T-cell (primary cell): ENCODE measurements at regions not wholly inside any gene's neighbourhood (a gene's known extent, or its start where the extent isn't known, plus 50 kb on each side); places are given as distances from the start of the nearest gene placed in this dataset.

ENCODE experiments used
- ATAC-seq, 4 experiments: fragments of 200-7000 bp in 3 of 4; fragments of 150-1000 bp in 1 of 4; cut with Tn5 transposase; replicated peaks in 1 of 4; 1 replicate in 3 of 4; 2 replicates in 1 of 4; pipeline ENCODE4 v1.10.0; 2021; ENCODE audit warnings: moderate library complexity in 3 of 4, mild to moderate bottlenecking in 2 of 4, moderate number of reproducible peaks in 1 of 4
- CTCF ChIA-PET, 2 donors: fragments of 300-600 bp; sonication (Branson Sonifier 250); formaldehyde crosslinking; loops; one replicate each; lab custom pipeline; 2022; ENCODE audit warnings: antibody characterized with exemption in 2 of 2; lab: Charles Lee
- POLR2A ChIA-PET, 2 donors: fragments of 300-600 bp; sonication (Branson Sonifier 250); formaldehyde crosslinking; loops; one replicate each; lab custom pipeline; 2022; ENCODE audit warnings: antibody characterized with exemption in 2 of 2; lab: Charles Lee
- DNase-seq, 35 experiments: peaks; one replicate each; pipeline versions ENCODE4 v3.0.0 to v3.0.0-alpha.2; 2013 to 2023
- H3K27ac ChIP-seq: one replicate; pipeline ENCODE4 v1.5.1; 2013; ENCODE audit warnings: low read length
- H3K27me3 ChIP-seq, 2 experiments: replicated peaks in 1 of 2; 1 replicate in 1 of 2; 2 replicates in 1 of 2; pipeline versions ENCODE4 v1.6.1 to v1.7.0; 2013; ENCODE audit warnings: low read length in 1 of 2, mixed read lengths in 1 of 2; ENCODE audit not compliant: control insufficient read depth in 2 of 2, insufficient read depth in 2 of 2; ENCODE audit errors: extremely low read depth in 1 of 2
- H3K36me3 ChIP-seq, 2 donors: 1 replicate in 1 of 2; 2 replicates in 1 of 2; pipeline versions ENCODE4 v1.6.1 to v1.7.0; 2013; ENCODE audit warnings: low read length in 1 of 2; ENCODE audit not compliant: control insufficient read depth in 2 of 2, insufficient read depth in 1 of 2; ENCODE audit errors: extremely low read depth in 1 of 2
- H3K4me1 ChIP-seq, 2 experiments: 1 replicate in 1 of 2; 2 replicates in 1 of 2; pipeline versions ENCODE4 v1.6.1 to v1.7.0; 2013; ENCODE audit warnings: low read length in 2 of 2, mixed read lengths in 1 of 2; ENCODE audit not compliant: insufficient read depth in 2 of 2, control insufficient read depth in 1 of 2; ENCODE audit errors: extremely low read depth in 1 of 2
- H3K4me3 ChIP-seq, 2 donors: 1 replicate in 1 of 2; 2 replicates in 1 of 2; pipeline versions ENCODE4 v1.5.1 to v1.7.0; 2013; ENCODE audit warnings: mild to moderate bottlenecking in 2 of 2, low read length in 1 of 2, moderate library complexity in 1 of 2; ENCODE audit not compliant: control insufficient read depth in 1 of 2; ENCODE audit errors: extremely low read depth in 1 of 2
- H3K9me3 ChIP-seq: 2 replicates; pipeline ENCODE4 v1.7.0; 2013
- H3K27ac Mint-ChIP-seq, 2 donors: one replicate each; pipeline ENCODE4 v1.8.0; 2020 to 2021; ENCODE audit warnings: mild to moderate bottlenecking in 2 of 2, mixed read lengths in 2 of 2
- H3K27me3 Mint-ChIP-seq, 2 donors: one replicate each; pipeline ENCODE4 v1.8.0; 2021 to 2022; ENCODE audit warnings: mixed read lengths in 2 of 2
- H3K36me3 Mint-ChIP-seq: one replicate; pipeline ENCODE4 v1.8.0; 2021; ENCODE audit warnings: mixed read lengths
- H3K4me1 Mint-ChIP-seq, 3 donors: one replicate each; pipeline ENCODE4 v1.8.0; 2020 to 2022; ENCODE audit warnings: mixed read lengths in 3 of 3, mild to moderate bottlenecking in 1 of 3
- H3K4me3 Mint-ChIP-seq, 3 donors: one replicate each; pipeline ENCODE4 v1.8.0; 2020 to 2022; ENCODE audit warnings: mild to moderate bottlenecking in 3 of 3, mixed read lengths in 3 of 3, moderate library complexity in 3 of 3
- H3K9me3 Mint-ChIP-seq, 3 donors: one replicate each; pipeline ENCODE4 v1.8.0; 2020 to 2022; ENCODE audit warnings: mixed read lengths in 3 of 3
- WGBS: methylation state at CpG from one replicate; pipeline ENCODE4 v1.1.5; 2013; ENCODE audit warnings: missing lambda C conversion rate; ENCODE audit not compliant: insufficient coverage; 5-methylcytosine and 5-hydroxymethylcytosine counted together

- ATAC-seq, result no peak
- no peak for DNase-seq
- POLR2A ChIA-PET, result interaction anchor here in 1 of 2 donors (0.5 kb wide), 1 partner anchor 115 kb away, joined by 3 read pairs; no protein-coding TSS in a partner anchor
- Mint-ChIP-seq H3K9me3 (no peaks in the 10 kb centered on the region), H3K4me3 (no peak overlapping the region), H3K27ac (no peak overlapping the region), H3K27me3 (no peaks in the 10 kb centered on the region), H3K4me1 (peaks cover 10 to 22% (median 19%) of the 10 kb centered on the region in 3 donors), H3K36me3 (peaks cover 24% of the 10 kb centered on the region)
- Histone ChIP-seq H3K4me1 (peaks cover 0 to 4% of the 10 kb centered on the region in 2 experiments), H3K9me3 (no peaks in the 10 kb centered on the region), H3K27me3 (no peaks in the 10 kb centered on the region), H3K36me3 (peaks cover 0 to 4% of the 10 kb centered on the region in 2 donors), H3K4me3 (no peak overlapping the region), H3K27ac (no peak overlapping the region)
- CTCF ChIA-PET, result no interaction called here
Observed at GRCh38 chr14:71441126-71441525, 491.1 kb upstream of the RGS6 start.

GRCh38 chr14:71444030-71444822 lies 488.0 kb upstream of the RGS6 start:
- H3K4me1 ChIP-seq, result no peaks in the 10 kb centered on the region
- H3K36me3 Mint-ChIP-seq, result peaks cover 15% of the 10 kb centered on the region
- no peaks in the 10 kb centered on the region for H3K36me3 ChIP-seq
- H3K27ac Mint-ChIP-seq, result no peak overlapping the region
- ChIA-PET CTCF (no interaction called here), POLR2A (no interaction called here)
- no peak for ATAC-seq
- H3K9me3 Mint-ChIP-seq, result no peaks in the 10 kb centered on the region
- 97% methylated on average over 5 of the region's 8 CpGs for WGBS
- H3K27ac ChIP-seq, result no peak overlapping the region
- no peaks in the 10 kb centered on the region for H3K27me3 Mint-ChIP-seq
- no peaks in the 10 kb centered on the region for H3K27me3 ChIP-seq
- H3K9me3 ChIP-seq, result no peaks in the 10 kb centered on the region
- H3K4me3 ChIP-seq, result no peak overlapping the region
- H3K4me1 Mint-ChIP-seq, result peaks cover 0 to 10% (median 10%) of the 10 kb centered on the region in 3 donors
- no peak overlapping the region for H3K4me3 Mint-ChIP-seq
- DNase-seq, result no peak

- Histone ChIP-seq H3K4me1 (no peaks in the 10 kb centered on the region), H3K9me3 (no peaks in the 10 kb centered on the region), H3K4me3 (no peak overlapping the region), H3K27ac (no peak overlapping the region), H3K27me3 (no peaks in the 10 kb centered on the region), H3K36me3 (no peaks in the 10 kb centered on the region)
- ATAC-seq (no peak), DNase-seq (no peak)
- 100% methylated on average over 1 of the region's 2 CpGs for WGBS
- Mint-ChIP-seq H3K4me3 (no peak overlapping the region), H3K9me3 (no peaks in the 10 kb centered on the region), H3K4me1 (peaks cover 0 to 11% (median 4%) of the 10 kb centered on the region in 3 donors), H3K36me3 (peaks cover 6% of the 10 kb centered on the region), H3K27me3 (no peaks in the 10 kb centered on the region), H3K27ac (no peak overlapping the region)
- ChIA-PET CTCF (no interaction called here), POLR2A (no interaction called here)
Observed at GRCh38 chr14:71448431-71449315, 483.6 kb upstream of the RGS6 start.

GRCh38 chr14:71449316-71450055 lies 482.7 kb upstream of the RGS6 start:
- Histone ChIP-seq H3K27me3 (no peaks in the 10 kb centered on the region), H3K4me1 (no peaks in the 10 kb centered on the region), H3K36me3 (no peaks in the 10 kb centered on the region), H3K27ac (no peak overlapping the region), H3K9me3 (no peaks in the 10 kb centered on the region), H3K4me3 (no peak overlapping the region)
- H3K36me3 Mint-ChIP-seq, result peaks cover 6% of the 10 kb centered on the region
- ChIA-PET CTCF (no interaction called here), POLR2A (no interaction called here)
- H3K4me1 Mint-ChIP-seq, result peaks cover under 1 to 8% (median 4%) of the 10 kb centered on the region in 3 donors
- 100% methylated on average over 3 of the region's 4 CpGs for WGBS
- no peak overlapping the region for H3K27ac Mint-ChIP-seq
- no peaks in the 10 kb centered on the region for H3K9me3 Mint-ChIP-seq
- H3K4me3 Mint-ChIP-seq, result no peak overlapping the region
- ATAC-seq, result no peak
- DNase-seq, result no peak
- H3K27me3 Mint-ChIP-seq, result no peaks in the 10 kb centered on the region

GRCh38 chr14:71451501-71451900 lies 480.7 kb upstream of the RGS6 start:
- CTCF ChIA-PET, result no interaction called here
- Mint-ChIP-seq H3K27ac (no peak overlapping the region), H3K4me1 (peaks cover 7 to 13% (median 9%) of the 10 kb centered on the region in 3 donors), H3K36me3 (peaks cover 6% of the 10 kb centered on the region), H3K4me3 (no peak overlapping the region), H3K27me3 (no peaks in the 10 kb centered on the region), H3K9me3 (no peaks in the 10 kb centered on the region)
- H3K4me3 ChIP-seq, result no peak overlapping the region
- H3K27me3 ChIP-seq, result no peaks in the 10 kb centered on the region
- POLR2A ChIA-PET, result interaction anchor here in 1 of 2 donors (0.7 kb wide), 1 partner anchor 377 kb away, joined by 6 read pairs; no protein-coding TSS in a partner anchor
- no peak overlapping the region for H3K27ac ChIP-seq
- no peaks in the 10 kb centered on the region for H3K4me1 ChIP-seq
- H3K36me3 ChIP-seq, result no peaks in the 10 kb centered on the region
- no peaks in the 10 kb centered on the region for H3K9me3 ChIP-seq
- ATAC-seq, result no peak
- WGBS, result no CpG with 5 or more reads among the region's 3 CpGs
- no peak for DNase-seq

- POLR2A ChIA-PET, result no interaction called here
- WGBS, result no CpG with 5 or more reads among the region's 1 CpG
- no peak for ATAC-seq
Observed at GRCh38 chr14:71452539-71452938, 479.7 kb upstream of the RGS6 start.

More at GRCh38 chr14:71452539-71452938, 479.7 kb upstream of the RGS6 start:
- Mint-ChIP-seq H3K4me3 (no peak overlapping the region), H3K27me3 (no peaks in the 10 kb centered on the region), H3K9me3 (no peaks in the 10 kb centered on the region), H3K4me1 (peaks cover 7 to 13% (median 13%) of the 10 kb centered on the region in 3 donors), H3K36me3 (peaks cover 5% of the 10 kb centered on the region), H3K27ac (no peak overlapping the region)
- Histone ChIP-seq H3K27ac (no peak overlapping the region), H3K36me3 (no peaks in the 10 kb centered on the region), H3K9me3 (no peaks in the 10 kb centered on the region), H3K27me3 (no peaks in the 10 kb centered on the region), H3K4me3 (no peak overlapping the region), H3K4me1 (no peaks in the 10 kb centered on the region)
- DNase-seq, result no peak
- CTCF ChIA-PET, result no interaction called here
